ENCODE measurements at regions not wholly inside any gene's neighbourhood (a gene's known extent, or its start where the extent isn't known, plus 50 kb on each side); places are given as distances from the start of the nearest gene placed in this dataset.

DNA sequence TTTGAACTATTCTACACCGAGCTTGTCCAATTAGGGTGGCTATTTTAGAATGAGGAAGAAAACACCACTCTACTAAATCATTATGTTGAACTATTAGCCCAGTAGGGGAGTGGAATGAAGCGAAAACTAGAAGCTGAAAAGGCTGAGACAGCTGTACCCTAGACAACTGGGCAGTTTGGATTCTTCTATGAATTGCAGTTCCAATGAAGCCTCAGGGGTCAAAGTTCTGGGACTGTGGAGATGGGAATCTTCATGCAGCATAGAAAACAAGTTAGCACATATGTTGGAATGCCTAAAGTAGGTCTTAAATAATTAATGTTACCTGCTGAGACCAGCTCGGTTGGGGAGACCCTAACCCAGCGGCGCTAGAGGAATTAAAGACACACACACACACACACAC is 62.7 kb upstream of the ZNF726 start:
- TF ChIP-seq, protein P1, sequence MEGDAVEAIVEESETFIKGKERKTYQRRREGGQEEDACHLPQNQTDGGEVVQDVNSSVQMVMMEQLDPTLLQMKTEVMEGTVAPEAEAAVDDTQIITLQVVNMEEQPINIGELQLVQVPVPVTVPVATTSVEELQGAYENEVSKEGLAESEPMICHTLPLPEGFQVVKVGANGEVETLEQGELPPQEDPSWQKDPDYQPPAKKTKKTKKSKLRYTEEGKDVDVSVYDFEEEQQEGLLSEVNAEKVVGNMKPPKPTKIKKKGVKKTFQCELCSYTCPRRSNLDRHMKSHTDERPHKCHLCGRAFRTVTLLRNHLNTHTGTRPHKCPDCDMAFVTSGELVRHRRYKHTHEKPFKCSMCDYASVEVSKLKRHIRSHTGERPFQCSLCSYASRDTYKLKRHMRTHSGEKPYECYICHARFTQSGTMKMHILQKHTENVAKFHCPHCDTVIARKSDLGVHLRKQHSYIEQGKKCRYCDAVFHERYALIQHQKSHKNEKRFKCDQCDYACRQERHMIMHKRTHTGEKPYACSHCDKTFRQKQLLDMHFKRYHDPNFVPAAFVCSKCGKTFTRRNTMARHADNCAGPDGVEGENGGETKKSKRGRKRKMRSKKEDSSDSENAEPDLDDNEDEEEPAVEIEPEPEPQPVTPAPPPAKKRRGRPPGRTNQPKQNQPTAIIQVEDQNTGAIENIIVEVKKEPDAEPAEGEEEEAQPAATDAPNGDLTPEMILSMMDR (optimal IDR thresholded peaks at IDR 0.05 in 1 of 3, IDR thresholded peaks at IDR 0.05 in 1 of 3, conservative IDR thresholded peaks at IDR 0.05 in 1 of 3; ENCODE audit: extremely low read depth in 1 of 3, insufficient read depth in 2 of 3, low read length in 3 of 3): no peak
- no peak for TF ChIP-seq EZH2 (IDR thresholded peaks at IDR 0.05; ENCODE audit: low read length)
